Fibroblast of lung (primary cell): ENCODE measurements at regions not wholly inside any gene's neighbourhood (a gene's known extent, or its start where the extent isn't known, plus 50 kb on each side); places are given as distances from the start of the nearest gene placed in this dataset.

Source experiments
- EZH2 ChIP-seq: IDR thresholded peaks from 2 replicates; pipeline ENCODE4 v1.5.1; 2012; ENCODE audit warnings: low read length, control low read depth, mild to moderate bottlenecking; ENCODE audit errors: missing control alignments
- TF ChIP-seq, protein P1 (sequence below), 2 donors: IDR thresholded peaks in 1 of 2; conservative IDR thresholded peaks in 1 of 2; 1 replicate in 1 of 2; 2 replicates in 1 of 2; pipeline ENCODE4 v1.5.1; 2011 to 2012; ENCODE audit warnings: low read length in 2 of 2, control low read depth in 1 of 2, inconsistent platforms in 1 of 2, low read depth in 1 of 2, mild to moderate bottlenecking in 1 of 2

DNA sequence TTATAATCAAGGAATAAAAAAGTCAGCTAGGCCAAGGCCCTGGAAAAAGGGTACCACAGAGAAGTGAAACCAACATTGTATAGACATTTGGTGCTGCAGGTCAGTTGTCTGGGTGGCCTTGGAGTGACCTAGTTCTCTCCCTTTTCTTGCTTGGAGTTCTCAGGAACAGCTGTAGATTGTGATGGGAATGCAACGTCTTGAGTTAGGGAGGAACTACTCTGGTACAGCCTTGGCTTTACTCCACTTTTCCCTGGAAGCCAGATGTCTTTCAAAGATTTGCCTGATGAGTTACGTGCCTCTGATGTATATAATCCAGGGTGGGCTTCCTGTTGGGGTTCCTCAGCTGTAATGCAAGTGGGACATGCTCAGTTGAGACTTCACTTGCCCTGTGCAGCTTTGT is 694.7 kb downstream of the HTR1B start:
- TF ChIP-seq EZH2 = no peak
- TF ChIP-seq, protein P1, sequence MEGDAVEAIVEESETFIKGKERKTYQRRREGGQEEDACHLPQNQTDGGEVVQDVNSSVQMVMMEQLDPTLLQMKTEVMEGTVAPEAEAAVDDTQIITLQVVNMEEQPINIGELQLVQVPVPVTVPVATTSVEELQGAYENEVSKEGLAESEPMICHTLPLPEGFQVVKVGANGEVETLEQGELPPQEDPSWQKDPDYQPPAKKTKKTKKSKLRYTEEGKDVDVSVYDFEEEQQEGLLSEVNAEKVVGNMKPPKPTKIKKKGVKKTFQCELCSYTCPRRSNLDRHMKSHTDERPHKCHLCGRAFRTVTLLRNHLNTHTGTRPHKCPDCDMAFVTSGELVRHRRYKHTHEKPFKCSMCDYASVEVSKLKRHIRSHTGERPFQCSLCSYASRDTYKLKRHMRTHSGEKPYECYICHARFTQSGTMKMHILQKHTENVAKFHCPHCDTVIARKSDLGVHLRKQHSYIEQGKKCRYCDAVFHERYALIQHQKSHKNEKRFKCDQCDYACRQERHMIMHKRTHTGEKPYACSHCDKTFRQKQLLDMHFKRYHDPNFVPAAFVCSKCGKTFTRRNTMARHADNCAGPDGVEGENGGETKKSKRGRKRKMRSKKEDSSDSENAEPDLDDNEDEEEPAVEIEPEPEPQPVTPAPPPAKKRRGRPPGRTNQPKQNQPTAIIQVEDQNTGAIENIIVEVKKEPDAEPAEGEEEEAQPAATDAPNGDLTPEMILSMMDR (conservative IDR thresholded peaks at IDR 0.05 in 1 of 2, IDR thresholded peaks at IDR 0.05 in 1 of 2; ENCODE audit: low read depth in 1 of 2, low read length in 2 of 2) = no peak
